H54 (cell line): ENCODE measurements at regions not wholly inside any gene's neighbourhood (a gene's known extent, or its start where the extent isn't known, plus 50 kb on each side); places are given as distances from the start of the nearest gene placed in this dataset.

Experiments used
- DNase-seq: peaks from one replicate; pipeline ENCODE4 v3.0.0; 2011; ENCODE audit warnings: low spot score, mixed read lengths; ENCODE audit not compliant: insufficient read length
- FAIRE-seq: peaks from 3 replicates; lab custom pipeline; 2011; peaks lifted over from hg19 to GRCh38; lab: Jason Lieb, UNC
- POLR2A ChIP-seq: IDR thresholded peaks from 2 replicates; pipeline ENCODE4 v1.6.1; 2011; ENCODE audit warnings: low read depth, mild to moderate bottlenecking, low read length

DNA sequence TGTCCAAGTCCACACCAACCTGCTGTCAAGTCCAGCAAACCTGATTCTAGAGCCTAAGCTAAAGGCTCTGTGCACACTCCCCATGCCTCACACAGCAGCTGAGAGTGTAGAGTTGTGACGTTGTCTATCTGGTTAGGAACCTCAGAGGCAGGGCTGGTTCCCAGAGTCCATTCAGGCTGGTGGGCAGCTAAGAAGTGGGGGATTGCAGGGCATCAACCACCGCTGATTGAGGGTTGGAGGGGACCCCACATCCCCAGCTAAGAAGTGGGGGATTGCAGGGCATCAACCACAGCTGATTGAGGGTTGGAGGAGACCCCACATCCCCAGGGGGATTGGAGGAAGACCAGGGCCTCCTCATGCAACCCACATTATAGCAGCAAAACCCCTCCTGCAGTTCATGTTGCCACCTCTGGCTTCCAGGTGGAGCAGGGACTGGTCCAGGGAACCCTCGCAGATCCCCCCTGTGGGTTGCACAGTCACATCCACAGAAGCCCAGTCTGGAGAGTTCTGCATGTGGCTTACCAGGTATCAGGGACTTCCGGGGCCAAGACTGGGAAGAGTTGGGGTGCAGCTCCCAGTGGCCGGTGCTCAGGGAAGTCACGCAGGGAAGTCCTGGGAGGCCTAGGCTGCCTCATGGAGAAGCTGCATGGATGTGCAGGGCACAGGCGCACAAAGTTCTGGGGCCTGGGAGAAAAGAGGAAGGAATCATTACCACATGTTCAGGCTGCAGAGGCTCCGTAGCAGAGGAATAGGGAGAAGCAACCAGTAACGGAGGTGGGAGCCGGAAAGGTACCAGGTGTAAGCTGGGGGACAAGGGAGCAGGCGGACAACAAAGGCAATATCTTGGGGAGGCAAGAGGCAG lies 71.4 kb upstream of the PCSK6 start:
- DNase-seq (no peak), FAIRE-seq (no peak)
- no peak for TF ChIP-seq POLR2A

GRCh38 chr15:101559952-101560351 lies 70.4 kb upstream of the PCSK6 start:
- no peak for DNase-seq
- no peak for TF ChIP-seq POLR2A
- no peak for FAIRE-seq

- DNase-seq (no peak), FAIRE-seq (no peak)
- TF ChIP-seq POLR2A: no peak
These were observed 68.9 kb upstream of the PCSK6 start for GRCh38 chr15:101558221-101558941.

DNA sequence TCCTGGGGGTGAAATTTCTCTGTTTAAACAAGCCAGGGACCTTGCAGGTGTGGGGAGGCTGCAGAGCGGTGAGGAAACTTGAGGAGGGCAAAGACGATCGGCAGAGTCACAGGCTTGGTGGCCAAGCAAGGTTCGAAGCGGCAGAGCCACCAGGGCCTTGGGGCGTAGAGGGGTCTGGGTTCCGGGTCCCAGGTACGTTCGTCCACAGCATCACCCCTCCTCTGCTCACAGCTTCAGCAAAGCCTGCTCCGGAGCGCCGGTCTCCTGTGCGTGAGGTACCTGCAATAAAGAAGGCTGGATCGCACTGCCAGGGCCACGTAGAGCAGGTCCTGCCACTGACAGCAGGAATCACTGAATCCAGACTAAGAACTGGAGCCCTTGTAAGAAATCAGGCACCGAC lies 66.8 kb upstream of the PCSK6 start:
- TF ChIP-seq POLR2A: no peak
- DNase-seq (no peak), FAIRE-seq (no peak)

DNA sequence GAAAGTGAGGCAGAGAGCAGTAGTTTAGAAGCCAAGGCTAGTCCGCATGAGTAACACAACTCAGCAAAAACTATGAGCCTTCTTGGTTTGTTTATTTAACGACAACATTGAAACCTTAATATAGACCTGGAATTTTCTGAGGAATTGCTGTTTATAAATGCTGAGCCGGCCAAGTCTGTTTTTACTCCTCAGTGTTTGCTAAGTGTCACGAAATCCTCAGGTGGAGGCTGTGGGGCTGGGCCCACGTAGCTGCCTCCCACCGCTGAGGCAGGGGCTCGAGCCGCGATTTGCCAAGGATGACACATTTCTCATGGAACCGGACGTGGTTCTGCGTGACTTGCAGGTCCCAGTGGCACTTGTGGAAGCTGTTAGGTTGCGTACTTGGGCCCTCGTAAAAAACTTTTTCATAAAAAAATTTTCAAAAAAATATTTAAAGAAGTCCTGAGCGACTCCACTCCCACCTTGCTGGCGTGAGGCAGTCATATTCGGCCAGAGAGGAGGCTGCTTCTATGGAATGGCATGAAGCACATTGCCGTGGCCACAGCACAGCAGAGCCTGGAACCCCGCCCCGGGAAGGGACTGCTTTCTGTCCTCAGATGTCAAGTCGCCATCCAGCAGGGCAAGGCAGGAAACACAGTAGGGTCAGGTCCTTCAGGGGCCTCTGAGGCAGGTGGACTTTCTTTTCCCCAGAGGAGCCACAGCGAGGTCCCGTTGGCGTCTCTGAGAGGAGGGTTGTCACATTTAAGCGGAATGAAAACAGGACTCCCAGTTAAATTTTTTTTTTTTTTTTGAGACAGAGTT lies 64.8 kb upstream of the PCSK6 start:
- DNase-seq (no peak), FAIRE-seq (no peak)
- TF ChIP-seq POLR2A: no peak

DNA sequence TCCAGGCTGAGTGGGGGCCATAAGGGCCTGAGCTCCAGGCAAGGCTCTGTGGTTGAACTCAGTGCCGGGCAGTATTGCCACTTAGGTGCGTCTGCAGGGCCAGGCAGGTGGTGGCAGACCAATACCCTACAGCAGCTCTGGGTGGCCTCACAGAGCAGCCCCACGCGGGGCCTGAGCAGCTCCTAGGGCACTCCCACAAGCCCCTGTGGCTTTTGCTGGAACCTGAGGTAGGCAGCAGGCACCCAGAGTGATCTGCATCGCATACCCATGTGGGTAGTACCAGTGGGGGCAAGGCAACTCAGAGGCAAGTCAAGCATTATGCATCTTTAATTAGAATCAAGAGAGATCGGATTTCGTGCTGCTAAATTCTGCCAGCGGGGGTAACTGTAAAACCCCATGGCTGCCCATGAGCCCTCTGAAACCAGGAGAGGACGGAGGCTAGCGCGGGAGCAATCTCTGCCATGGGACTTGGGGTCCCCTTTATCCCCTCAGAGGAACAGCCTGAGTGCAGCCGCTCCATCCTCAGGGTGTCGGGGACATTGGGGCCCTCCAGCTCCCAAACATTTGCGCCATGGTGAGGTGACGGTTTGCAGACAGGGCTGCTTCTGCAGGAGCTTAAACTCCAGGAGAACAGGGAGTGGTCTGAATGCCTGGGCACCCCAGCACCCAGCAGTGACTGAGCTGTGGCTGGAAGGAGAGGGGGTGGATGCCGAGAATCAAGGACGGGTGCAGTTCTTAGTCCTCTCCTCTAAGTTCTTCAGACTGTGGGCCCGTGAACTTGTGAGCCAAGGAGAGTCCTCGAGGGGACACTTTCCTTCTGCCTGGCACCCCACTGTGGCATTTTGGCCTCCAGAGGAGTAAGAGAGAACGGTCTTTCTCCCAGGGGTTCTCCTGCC lies 62.4 kb upstream of the PCSK6 start:
- no peak for DNase-seq
- FAIRE-seq: no peak
- TF ChIP-seq POLR2A: no peak

DNA sequence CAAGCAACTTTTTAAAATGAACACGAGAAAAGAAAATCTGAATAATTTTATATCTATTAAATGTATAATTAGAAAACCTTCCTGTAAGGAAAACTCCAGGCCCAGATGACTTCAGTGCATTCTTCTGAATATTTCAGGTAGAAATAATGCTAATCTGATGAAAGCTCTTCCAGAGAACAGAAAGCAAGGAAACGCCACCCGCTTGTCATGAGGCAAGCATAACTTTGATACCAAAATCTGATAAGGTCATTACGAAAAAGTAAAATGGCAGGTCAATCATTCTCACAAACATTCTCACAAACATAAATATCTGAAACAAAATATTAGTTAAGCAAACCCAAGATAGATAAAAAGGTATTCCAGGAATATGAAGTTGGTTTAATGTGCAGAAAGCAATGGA lies 60.6 kb upstream of the PCSK6 start:
- no peak for TF ChIP-seq POLR2A
- no peak for DNase-seq
- no peak for FAIRE-seq

DNA sequence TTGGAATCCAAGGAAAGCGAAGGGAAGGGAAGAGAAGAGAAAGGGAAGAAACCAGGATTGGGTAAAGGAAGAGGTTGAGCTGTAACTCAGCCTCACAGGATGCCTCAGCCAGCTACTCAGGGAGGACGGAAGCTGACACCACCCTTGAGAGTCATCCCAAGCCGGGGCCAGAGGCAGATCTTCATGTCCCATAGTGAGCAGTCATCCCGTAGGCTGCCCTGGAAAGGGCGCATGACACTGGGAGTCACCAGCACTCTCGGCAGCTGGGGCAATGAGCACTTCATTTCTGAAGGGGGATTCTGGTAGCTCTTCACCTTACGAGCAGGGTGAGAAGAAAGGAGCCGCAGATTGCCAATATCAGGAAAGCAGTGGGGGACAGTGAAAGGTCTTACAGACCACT lies 60.1 kb upstream of the PCSK6 start:
- TF ChIP-seq POLR2A: no peak
- no peak for FAIRE-seq
- no peak for DNase-seq

DNA sequence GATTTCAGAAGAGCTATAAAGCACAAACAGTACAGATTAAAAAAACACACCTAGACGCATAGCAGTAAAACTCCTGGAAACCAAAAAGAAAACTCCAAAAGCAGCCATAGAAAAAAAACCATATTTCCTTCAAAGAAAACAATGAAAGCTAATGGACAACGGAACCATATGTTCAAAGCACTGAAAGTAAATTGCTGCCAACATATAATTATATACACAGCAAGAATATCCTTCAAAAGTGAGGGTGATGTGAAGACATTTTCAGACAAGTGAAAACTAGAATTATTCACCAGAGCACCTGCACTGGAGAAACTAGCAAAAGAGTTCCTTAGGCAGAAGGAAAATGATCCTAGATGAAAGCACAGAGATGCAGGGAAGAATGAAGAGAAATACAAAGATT lies 58.2 kb upstream of the PCSK6 start:
- no peak for FAIRE-seq

DNA sequence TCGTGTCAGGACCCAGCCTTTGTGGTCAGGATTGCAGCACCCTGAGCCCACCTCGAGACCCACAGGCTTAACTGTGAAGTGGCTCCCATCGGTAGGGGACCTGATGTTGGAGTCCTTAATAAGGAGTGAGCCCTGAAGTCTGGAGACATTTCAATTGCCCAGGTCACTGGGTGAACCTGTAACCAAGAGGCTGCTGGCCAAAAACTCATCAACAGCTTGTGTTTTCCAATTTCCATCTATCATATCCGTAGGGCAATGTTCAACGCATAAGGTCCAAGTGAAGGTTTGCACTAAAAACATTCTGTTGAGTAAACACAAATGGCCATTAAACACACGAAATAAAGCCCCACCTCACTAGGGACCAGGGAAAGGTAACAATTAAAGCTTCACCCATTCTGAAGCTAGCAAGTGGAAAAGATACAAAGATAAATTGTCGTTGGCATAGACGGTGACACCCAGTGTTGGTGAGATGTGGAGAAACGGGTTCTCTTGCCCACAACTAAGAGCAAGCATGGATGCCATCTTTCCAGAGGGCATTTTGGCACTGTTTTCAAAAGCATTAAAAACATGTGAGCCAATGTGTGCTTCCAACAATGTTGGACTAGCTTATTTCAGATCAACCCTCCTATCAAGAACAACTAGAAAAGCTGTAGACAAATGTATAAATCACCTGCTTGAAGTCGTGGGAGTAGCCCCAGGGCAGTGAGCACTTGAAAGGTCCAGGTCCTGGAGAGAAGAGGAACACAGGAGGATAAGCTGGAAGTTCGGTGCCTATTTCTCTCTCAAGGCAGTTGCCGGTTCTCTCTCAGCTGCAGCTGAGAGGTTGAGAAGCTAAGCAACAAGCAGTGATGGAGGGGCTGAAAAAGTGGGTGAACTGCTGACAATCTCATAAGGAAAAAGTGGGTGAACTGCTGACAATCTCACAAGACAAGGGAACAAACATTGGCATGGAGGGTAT lies 56.3 kb upstream of the PCSK6 start:
- no peak for FAIRE-seq
- TF ChIP-seq POLR2A: no peak
- DNase-seq: no peak

More for the DNA sequence above, 58.2 kb upstream of the PCSK6 start:
- DNase-seq: no peak
- no peak for TF ChIP-seq POLR2A

GRCh38 chr15:101544613-101544945 lies 55.1 kb upstream of the PCSK6 start:
- no peak for FAIRE-seq
- DNase-seq: no peak
- TF ChIP-seq POLR2A: no peak
